Coronary artery (tissue), 2 donors: ENCODE measurements at regions not wholly inside any gene's neighbourhood (a gene's known extent, or its start where the extent isn't known, plus 50 kb on each side); places are given as distances from the start of the nearest gene placed in this dataset.

Experiments
- DNase-seq: peaks from one replicate; pipeline ENCODE4 v3.0.0-alpha.2; 2017; ENCODE audit warnings: low spot score
- H3K27ac ChIP-seq, 2 donors: fragments of 200-600 bp; sonication (generic); one replicate each; pipeline ENCODE4 v1.5.1; 2016 to 2019
- H3K4me3 ChIP-seq: fragments of 200-600 bp; sonication (generic); 2 replicates; pipeline ENCODE4 v1.5.1; 2016; ENCODE audit warnings: mild to moderate bottlenecking, moderate library complexity
- TF ChIP-seq, protein P1 (sequence below): fragments of 200-600 bp; sonication (generic); IDR thresholded peaks from one replicate; pipeline ENCODE4 v1.5.1; 2019; ENCODE audit warnings: antibody characterized with exemption

GRCh38 chr13:76439546-76439945 is 446.7 kb downstream of the KCTD12 start:
- no peak for DNase-seq

DNA sequence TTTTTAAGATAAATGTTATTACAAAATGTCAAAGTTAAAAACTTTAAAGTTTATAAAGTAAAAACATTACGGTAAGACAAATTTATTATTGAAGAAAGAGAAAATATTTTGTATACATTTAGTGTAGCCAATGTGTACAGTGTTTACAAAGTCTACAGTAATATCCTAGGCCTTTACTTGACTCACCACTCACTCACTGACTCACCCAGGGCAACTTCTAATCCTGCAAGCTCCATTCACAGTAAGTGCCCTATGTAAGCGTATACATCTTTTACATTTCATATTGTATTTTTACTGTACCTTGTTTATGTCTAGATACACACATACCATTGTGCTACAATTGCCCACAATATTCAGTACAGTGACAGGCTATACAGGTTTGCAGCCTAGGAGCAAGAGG is 448.2 kb downstream of the KCTD12 start:
- TF ChIP-seq, protein P1, sequence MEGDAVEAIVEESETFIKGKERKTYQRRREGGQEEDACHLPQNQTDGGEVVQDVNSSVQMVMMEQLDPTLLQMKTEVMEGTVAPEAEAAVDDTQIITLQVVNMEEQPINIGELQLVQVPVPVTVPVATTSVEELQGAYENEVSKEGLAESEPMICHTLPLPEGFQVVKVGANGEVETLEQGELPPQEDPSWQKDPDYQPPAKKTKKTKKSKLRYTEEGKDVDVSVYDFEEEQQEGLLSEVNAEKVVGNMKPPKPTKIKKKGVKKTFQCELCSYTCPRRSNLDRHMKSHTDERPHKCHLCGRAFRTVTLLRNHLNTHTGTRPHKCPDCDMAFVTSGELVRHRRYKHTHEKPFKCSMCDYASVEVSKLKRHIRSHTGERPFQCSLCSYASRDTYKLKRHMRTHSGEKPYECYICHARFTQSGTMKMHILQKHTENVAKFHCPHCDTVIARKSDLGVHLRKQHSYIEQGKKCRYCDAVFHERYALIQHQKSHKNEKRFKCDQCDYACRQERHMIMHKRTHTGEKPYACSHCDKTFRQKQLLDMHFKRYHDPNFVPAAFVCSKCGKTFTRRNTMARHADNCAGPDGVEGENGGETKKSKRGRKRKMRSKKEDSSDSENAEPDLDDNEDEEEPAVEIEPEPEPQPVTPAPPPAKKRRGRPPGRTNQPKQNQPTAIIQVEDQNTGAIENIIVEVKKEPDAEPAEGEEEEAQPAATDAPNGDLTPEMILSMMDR: no peak
- no peak overlapping the region for H3K27ac ChIP-seq
- no peak overlapping the region for H3K4me3 ChIP-seq
- DNase-seq: no peak

More at GRCh38 chr13:76439546-76439945, 446.7 kb downstream of the KCTD12 start:
- TF ChIP-seq, protein P1: no peak
- Histone ChIP-seq H3K27ac (no peak overlapping the region), H3K4me3 (no peak overlapping the region)

DNA sequence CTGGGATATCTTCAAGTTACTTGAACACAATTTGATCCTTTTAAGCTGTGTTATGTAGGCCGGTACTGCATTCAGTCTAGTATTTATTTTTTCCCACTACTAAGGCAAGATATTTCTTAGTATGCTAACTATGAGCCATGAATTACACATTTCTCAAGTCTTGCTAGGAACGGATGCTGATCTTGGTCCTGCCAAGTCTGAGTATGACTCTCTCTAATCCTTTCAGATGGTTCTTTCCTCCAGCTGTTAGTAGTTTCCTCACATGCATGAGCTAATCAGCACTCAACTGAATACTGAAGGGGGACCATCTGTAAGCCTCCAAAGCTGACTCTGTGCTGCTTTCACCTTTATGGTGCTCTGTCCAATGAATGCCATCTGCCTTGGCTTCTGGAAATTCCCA is 460.3 kb downstream of the KCTD12 start:
- TF ChIP-seq, protein P1: no peak
- Histone ChIP-seq H3K4me3 (no peak overlapping the region), H3K27ac (no peak overlapping the region)
- DNase-seq: no peak

DNA sequence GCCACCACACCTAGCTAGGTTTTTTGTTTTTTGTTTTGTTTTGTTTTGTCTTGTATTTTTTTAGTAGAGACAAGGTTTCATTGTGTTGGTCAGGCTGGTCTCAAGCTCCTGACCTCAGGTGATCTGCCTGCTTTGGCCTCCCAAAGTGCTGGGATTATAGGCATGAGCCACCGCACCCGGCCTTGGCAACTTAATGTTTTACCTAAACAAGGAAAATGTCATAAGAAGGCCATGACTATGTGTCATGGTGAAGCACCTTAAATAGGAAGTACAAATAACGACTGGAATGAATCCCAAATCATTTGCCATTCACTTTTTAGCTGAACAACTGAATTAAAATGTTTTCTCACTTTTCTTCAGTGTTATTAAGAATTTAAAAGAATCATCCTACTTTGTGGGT is 465.2 kb downstream of the KCTD12 start:
- TF ChIP-seq, protein P1: no peak
- Histone ChIP-seq H3K4me3 (no peak overlapping the region), H3K27ac (no peak overlapping the region)
- no peak for DNase-seq

GRCh38 chr13:76418404-76418803 is 467.8 kb downstream of the KCTD12 start:
- no peak overlapping the region for H3K4me3 ChIP-seq
- TF ChIP-seq, protein P1: no peak
- no peak overlapping the region for H3K27ac ChIP-seq
- DNase-seq: no peak

- Histone ChIP-seq H3K4me3 (no peak overlapping the region), H3K27ac (no peak overlapping the region)
- TF ChIP-seq, protein P1: no peak
- no peak for DNase-seq
Measured at GRCh38 chr13:76414320-76414719, 471.9 kb downstream of the KCTD12 start.

DNA sequence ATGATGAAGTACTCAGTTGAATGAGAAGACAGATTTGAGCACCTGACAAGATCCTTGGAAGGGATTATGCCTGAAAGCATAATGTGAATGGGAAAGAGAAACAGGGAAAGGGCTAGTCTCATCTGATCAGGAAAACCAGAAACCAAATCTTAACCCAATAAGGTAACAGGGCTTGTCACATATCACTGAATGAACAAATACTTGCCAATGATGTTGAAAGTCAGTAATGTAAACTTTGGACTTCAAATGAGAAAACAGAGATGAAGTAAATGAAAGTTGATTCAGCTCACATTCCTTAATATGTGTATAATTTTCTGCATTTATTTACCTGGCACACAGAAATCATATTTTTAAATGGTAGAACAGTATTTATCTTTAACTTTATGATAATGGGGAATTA is 480.0 kb downstream of the KCTD12 start:
- no peak overlapping the region for H3K27ac ChIP-seq
- TF ChIP-seq, protein P1: no peak
- DNase-seq: no peak
- H3K4me3 ChIP-seq: no peak overlapping the region
